ENCODE measurements at regions not wholly inside any gene's neighbourhood (a gene's known extent, or its start where the extent isn't known, plus 50 kb on each side); places are given as distances from the start of the nearest gene placed in this dataset.

DNA sequence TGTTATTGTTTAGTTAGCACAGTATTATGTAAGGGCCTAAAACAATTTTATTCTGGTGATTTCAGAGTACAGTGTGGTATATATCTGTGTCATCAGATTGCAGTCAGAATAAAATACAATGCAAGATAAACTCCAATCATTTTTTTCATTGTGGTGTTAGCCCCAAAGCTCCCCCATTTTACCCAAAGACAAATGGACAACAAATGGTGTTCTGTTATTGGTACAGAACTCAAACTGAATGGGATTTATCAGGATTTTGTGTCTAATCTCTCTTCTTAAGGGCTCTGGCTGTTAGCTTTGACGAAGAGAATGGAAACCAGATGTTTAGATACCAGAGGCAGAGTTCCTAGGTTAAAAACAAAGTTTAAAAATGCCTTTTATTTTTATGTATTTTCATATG lies 163.1 kb upstream of the USP25 start:
- Histone ChIP-seq H3K9ac (ENCODE audit: low read depth, low read length) (no peak overlapping the region), H3K4me2 (ENCODE audit: insufficient read depth, low read length) (no peak overlapping the region), H3K36me3 (ENCODE audit: insufficient read depth, low read length) (no peaks in the 10 kb centered on the region), H3K79me2 (ENCODE audit: insufficient read depth, low read length) (no peaks in the 10 kb centered on the region), H3K27ac (ENCODE audit: low read length) (no peak overlapping the region), H3K27me3 (ENCODE audit: insufficient read depth, low read length, poor library complexity) (no peaks in the 10 kb centered on the region), H3K9me3 (ENCODE audit: insufficient read depth, low read length, severe bottlenecking) (no peaks in the 10 kb centered on the region), H4K20me1 (ENCODE audit: insufficient read depth, low read length) (no peaks in the 10 kb centered on the region), H3K4me1 (ENCODE audit: insufficient read depth, low read length) (no peaks in the 10 kb centered on the region), H2AFZ (ENCODE audit: low read depth, low read length) (no peak overlapping the region), H3K4me3 (ENCODE audit: low read depth in 1 of 2, low read length in 2 of 2) (no peak overlapping the region)
- TF ChIP-seq, protein P1, sequence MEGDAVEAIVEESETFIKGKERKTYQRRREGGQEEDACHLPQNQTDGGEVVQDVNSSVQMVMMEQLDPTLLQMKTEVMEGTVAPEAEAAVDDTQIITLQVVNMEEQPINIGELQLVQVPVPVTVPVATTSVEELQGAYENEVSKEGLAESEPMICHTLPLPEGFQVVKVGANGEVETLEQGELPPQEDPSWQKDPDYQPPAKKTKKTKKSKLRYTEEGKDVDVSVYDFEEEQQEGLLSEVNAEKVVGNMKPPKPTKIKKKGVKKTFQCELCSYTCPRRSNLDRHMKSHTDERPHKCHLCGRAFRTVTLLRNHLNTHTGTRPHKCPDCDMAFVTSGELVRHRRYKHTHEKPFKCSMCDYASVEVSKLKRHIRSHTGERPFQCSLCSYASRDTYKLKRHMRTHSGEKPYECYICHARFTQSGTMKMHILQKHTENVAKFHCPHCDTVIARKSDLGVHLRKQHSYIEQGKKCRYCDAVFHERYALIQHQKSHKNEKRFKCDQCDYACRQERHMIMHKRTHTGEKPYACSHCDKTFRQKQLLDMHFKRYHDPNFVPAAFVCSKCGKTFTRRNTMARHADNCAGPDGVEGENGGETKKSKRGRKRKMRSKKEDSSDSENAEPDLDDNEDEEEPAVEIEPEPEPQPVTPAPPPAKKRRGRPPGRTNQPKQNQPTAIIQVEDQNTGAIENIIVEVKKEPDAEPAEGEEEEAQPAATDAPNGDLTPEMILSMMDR (IDR thresholded peaks at IDR 0.05; ENCODE audit: borderline replicate concordance, extremely low read depth, low read length, poor library complexity, severe bottlenecking): no peak
- no peak for TF ChIP-seq EZH2 (IDR thresholded peaks at IDR 0.05; ENCODE audit: borderline replicate concordance, low read depth, low read length, severe bottlenecking)
- DNase-seq (no peak), ATAC-seq (ENCODE audit: insufficient read depth, low read depth) (no peak)

DNA sequence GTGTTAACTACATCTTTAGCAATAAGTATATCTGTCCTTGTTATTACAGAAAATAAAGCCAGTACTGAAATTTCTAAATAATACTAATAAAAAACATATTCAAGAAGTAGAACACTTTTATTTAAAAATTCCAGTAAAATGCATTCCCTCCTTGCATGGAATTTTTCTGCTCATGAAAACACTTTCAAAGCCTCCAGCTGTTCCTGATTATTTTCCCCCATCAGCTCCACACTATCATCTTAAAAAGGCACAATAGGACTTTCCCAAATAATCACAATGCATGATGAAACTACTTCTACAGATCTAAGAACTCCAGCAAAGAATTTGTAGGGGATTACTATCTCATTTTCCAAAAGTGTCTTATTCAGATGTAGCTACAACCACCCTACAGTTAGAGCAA lies 162.6 kb upstream of the USP25 start:
- Histone ChIP-seq H3K9me3 (ENCODE audit: insufficient read depth, low read length, severe bottlenecking) (no peaks in the 10 kb centered on the region), H3K9ac (ENCODE audit: low read depth, low read length) (no peak overlapping the region), H3K27me3 (ENCODE audit: insufficient read depth, low read length, poor library complexity) (no peaks in the 10 kb centered on the region), H3K4me1 (ENCODE audit: insufficient read depth, low read length) (no peaks in the 10 kb centered on the region), H3K4me3 (ENCODE audit: low read depth in 1 of 2, low read length in 2 of 2) (no peak overlapping the region), H3K79me2 (ENCODE audit: insufficient read depth, low read length) (no peaks in the 10 kb centered on the region), H3K36me3 (ENCODE audit: insufficient read depth, low read length) (no peaks in the 10 kb centered on the region), H2AFZ (ENCODE audit: low read depth, low read length) (no peak overlapping the region), H4K20me1 (ENCODE audit: insufficient read depth, low read length) (no peaks in the 10 kb centered on the region), H3K4me2 (ENCODE audit: insufficient read depth, low read length) (no peak overlapping the region), H3K27ac (ENCODE audit: low read length) (no peak overlapping the region)
- ATAC-seq (ENCODE audit: insufficient read depth, low read depth) (no peak), DNase-seq (no peak)
- TF ChIP-seq, protein P1 (IDR thresholded peaks at IDR 0.05; ENCODE audit: borderline replicate concordance, extremely low read depth, low read length, poor library complexity, severe bottlenecking): no peak
- no peak for TF ChIP-seq EZH2 (IDR thresholded peaks at IDR 0.05; ENCODE audit: borderline replicate concordance, low read depth, low read length, severe bottlenecking)

DNA sequence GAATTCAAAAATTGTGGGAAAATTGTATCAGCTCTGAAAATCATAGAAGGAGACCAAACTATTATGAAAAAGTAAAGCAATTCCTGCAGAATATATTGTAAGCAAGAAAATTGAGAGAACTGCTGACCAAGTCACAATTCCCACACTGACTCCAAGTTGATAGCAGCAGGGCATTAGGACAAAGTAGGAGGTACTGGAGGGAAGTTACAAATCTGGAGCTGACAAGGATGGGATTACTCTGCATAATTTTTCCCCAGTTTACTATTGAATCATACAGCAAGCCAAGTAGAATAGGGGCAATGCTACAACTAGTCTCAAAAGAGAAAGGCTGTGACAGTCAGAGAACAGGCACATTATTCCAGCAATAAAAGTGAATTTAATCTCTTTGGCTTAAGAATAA lies 161.3 kb upstream of the USP25 start:
- TF ChIP-seq, protein P1 (IDR thresholded peaks at IDR 0.05; ENCODE audit: borderline replicate concordance, extremely low read depth, low read length, poor library complexity, severe bottlenecking): no peak
- no peak for TF ChIP-seq EZH2 (IDR thresholded peaks at IDR 0.05; ENCODE audit: borderline replicate concordance, low read depth, low read length, severe bottlenecking)
- Histone ChIP-seq H3K4me3 (ENCODE audit: low read depth in 1 of 2, low read length in 2 of 2) (no peak overlapping the region), H2AFZ (ENCODE audit: low read depth, low read length) (no peak overlapping the region), H3K9me3 (ENCODE audit: insufficient read depth, low read length, severe bottlenecking) (no peaks in the 10 kb centered on the region), H3K27me3 (ENCODE audit: insufficient read depth, low read length, poor library complexity) (no peaks in the 10 kb centered on the region), H3K9ac (ENCODE audit: low read depth, low read length) (no peak overlapping the region), H3K27ac (ENCODE audit: low read length) (no peak overlapping the region), H3K4me2 (ENCODE audit: insufficient read depth, low read length) (no peak overlapping the region), H4K20me1 (ENCODE audit: insufficient read depth, low read length) (no peaks in the 10 kb centered on the region), H3K4me1 (ENCODE audit: insufficient read depth, low read length) (no peaks in the 10 kb centered on the region), H3K36me3 (ENCODE audit: insufficient read depth, low read length) (no peaks in the 10 kb centered on the region), H3K79me2 (ENCODE audit: insufficient read depth, low read length) (no peaks in the 10 kb centered on the region)
- ATAC-seq (ENCODE audit: insufficient read depth, low read depth) (no peak), DNase-seq (no peak)

All from DND-41 (cell line).